Stimulated activated CD4-positive, alpha-beta T cell treated with anti-CD3 and anti-CD28 coated beads, Interleukin-4, amount 100 ng/mL, for 4 hours (primary cell): ENCODE measurements at regions not wholly inside any gene's neighbourhood (a gene's known extent, or its start where the extent isn't known, plus 50 kb on each side); places are given as distances from the start of the nearest gene placed in this dataset.
"Not testable (repeated sequence)": the region's sequence is repeated elsewhere in the genome, so short reads cannot be mapped to it uniquely, and the experiment has no call there.

ENCODE experiments used
- DNase-seq, 2 experiments: peaks; one replicate each; pipeline ENCODE4 v3.0.0-alpha.2; 2020

DNA sequence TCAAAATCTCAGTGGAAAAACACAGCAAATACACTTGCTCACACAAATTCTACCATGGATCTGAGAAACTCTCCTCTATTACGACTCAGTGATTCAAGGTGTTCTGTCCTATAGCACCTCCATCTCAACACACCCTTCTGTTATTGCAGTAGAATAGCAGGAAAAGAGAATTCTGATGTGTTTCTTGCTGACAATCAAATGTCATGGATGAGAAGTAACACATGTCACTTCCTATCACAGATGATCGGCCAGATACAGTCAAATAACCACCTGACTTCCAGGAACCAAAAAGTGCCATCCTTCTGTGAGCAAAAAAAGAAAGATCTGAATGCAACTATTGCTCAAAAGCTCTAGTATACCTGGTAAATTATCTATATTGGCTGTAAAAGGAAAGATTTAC, 734.2 kb upstream of the GBE1 start:
- DNase-seq: no peak

DNA sequence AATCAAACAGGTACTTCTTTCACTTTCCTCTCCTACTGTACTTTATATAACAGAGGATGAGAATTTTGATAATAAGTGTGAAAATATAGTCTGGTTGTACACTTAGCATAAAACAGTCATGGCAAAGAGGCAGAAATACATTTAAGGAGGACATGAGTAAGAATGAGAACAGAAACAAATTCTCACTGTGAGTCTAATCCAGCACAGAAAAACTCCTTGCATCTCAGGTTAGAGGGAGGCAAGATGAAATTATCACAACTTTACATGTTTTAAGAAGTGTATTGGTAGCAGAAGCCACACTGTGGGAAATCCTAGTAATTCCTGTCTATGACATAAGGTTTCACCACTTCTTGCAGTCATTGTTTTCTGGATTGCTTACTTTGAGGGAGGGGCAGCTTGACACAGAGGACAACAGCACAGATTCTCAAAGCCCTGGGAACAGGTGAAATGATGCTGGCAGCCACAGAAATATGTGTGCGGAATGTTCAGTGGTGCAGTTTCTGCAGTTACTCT, 733.6 kb upstream of the GBE1 start:
- DNase-seq: no peak

DNA sequence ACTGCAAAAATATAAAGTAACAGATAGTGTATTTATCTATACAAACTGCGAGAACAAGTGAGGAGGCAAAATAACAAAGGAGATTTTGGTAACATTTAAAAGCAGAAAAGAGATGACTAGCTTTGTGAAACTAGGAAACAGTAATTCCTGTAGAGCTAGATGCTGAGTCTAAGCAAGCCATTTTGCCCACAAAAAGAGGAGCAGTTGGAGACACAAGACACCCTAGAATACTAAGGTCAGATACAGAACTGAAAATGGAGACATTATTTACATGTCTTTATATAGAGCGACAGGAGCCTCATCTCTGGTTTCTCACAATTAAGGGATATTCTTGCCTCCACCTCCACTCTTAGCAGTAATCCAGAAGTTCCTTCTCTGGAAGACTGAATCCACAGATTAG, 732.4 kb upstream of the GBE1 start:
- DNase-seq: no peak

DNA sequence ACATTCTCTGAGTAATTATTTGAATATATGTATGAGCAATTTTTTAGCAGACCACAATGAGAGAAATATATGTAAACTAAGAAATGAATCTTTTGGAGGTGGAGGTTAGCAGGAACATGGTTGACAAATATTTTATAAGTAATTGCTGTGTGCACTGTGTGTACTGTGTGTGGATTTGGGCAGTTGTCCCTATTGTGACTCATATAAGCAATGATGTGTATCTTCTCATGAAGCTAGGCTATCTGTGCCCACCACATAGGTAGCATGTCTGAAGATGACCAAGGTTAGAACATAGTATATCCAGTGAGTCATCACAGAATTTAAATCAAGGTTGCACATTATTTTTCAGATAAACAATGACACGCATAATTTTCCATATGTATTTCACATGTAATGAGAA, 713.9 kb upstream of the GBE1 start:
- DNase-seq: no peak

DNA sequence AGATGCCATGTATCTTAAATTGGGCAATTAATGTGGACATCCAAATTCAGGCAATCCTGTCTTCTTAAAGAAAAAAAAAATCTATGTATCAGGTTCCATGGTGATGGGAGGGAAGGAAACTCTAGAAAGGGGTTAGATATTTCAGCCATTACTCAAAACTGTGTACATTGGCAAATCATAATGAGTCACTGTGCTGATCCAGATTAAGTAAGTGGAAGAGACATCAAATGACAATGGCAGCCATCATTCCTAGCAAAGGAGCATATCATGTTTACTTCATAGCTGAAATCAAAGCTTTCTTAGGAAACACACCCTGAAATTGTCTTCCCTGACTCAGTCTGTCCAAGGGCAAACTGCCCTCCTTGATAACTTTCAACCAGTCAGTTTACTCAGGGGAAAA, 713.3 kb upstream of the GBE1 start:
- no peak for DNase-seq

DNA sequence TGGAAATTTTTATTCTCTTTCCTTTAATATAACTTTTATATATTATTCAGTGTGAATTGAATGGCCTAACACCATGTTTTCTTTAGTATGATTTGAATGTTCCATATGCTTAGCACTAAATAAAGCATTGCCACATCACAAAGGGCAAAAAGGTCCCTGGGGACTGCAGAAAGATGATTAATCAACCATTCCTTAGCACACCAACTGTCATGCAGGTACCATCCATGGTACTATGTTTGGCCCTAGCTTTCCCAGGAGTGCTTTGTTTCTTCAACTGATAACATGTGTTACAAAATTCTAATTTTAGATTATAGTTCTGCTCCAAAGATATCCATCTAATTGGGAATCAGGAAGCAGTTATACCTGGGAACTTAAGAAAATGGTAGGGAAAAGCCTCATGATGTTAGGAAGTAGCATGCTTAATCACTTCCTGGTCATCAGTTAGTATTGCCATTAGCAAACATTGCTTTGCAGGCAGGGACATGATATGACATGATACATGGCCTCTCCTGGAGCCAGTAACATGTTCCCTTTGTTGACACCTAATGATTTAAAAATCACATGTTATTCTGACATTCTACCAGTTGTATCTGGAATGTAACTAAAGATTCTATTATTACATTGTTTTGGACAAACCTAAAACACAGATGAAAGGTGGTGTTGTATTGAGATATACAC, 712.6 kb upstream of the GBE1 start:
- DNase-seq: no peak

DNA sequence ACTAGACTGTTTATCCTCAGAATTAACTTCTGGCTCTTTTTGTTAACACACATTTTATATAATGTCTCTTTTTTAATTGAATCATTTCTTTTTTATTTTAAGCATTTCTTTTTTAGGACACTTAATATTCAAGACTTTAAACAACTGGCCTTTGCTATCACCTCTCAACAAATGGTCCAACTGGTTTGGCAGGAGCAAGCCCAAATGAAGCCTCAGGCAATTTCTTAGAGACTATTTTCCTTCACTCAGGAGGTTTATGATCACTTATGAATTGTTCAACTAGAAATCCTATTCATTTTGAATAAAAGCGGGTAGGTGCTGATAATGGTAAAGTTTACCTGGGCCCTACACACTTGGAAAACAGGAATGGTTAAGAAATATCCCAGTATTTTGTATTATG, 705.6 kb upstream of the GBE1 start:
- no peak for DNase-seq

DNA sequence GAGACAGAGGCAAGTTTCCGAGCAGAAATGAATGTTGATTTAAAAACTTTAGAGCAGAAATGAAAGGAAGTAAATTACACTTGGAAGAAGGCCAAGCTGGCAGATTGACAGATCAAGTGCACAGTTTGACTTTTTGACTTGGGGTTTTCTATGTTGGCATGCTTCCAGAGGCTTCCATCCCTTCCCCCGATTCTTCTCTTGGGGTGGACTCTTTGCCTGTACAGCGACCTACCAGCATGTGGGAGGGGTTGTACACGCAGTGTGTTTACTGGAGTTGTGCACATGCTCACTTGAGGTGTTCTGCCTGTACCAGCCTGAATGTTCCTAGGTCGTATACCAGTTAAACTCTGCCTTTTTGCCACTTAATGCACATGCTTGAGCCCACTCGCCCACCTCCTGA, 701.5 kb upstream of the GBE1 start:
- no peak for DNase-seq

DNA sequence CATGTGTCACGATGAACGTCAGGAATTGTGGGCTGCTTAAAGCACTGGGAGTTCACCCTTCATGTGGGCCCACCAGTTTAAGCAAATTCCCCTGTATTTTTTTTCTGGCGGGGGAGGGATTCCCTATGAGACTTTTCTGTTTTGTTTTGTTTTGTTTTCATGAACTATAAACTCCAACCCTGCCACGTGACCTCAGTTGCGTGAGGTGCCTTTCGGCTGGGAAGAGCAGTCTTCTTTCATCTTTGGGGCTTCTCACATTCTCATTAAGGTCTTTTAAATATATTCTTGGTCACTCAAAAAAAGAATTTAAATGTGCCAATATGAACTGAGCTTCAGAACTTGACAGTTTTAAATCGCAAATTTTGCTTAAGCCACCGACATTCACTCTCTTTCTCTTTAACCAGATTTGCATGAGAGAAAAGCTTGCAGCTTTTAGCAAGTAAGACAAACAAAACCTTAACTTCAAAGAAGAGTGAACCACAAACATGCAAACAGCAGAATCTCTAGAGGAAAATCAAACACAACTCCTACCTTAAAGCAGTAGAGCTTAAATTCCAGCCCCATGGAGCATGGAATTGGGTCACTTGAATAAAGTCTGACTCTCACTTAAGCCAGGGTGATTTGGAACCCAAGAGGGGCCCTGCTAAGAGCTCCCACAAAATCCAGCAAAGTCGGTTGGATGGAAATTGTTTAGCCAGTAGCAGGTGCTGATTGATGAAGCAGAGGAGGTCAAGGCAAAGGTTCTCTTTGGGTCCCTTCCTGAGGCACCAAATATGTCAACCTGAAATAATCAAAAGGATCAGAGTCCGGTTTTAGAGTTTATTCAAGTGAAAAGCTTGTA, 699.8 kb upstream of the GBE1 start:
- no peak for DNase-seq

DNA sequence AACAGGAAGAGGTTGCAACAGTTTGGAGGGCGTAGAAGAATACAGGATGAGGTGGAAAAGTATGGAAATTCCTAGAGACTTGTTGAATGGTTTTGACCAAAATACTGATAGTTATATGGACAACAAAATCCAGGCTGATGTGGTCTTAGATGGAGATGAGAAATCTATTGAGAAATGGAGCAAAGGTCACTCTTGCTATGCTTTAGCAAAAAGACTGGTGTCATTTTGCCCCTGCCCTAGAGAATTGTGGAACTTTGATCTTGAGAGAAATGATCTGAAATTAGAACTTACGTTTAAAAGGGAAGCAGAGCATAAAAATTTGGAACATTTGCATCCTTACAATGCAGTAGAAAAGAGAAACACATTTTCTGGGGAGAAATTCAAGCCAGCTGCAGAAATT, 686.9 kb upstream of the GBE1 start:
- DNase-seq: no peak

DNA sequence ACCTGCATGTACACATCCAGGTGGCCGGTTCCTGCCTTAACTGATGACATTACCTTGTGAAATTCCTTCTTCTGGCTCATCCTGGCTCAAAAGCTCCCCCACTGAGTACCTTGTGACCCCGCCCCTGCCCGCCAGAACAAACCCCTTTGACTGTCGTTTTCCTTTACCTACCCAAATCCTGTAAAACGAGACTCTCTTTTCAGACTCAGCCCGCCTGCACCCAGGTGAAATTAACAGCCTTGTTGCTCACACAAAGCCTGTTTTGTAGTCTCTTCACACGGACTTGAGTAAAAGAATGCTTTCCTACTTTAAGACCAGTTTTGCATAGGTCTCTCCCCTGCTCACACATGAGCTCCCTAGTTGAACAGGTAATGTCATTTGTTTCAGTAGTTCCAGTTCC, 667.4 kb upstream of the GBE1 start:
- DNase-seq: not testable (repeated sequence)

DNA sequence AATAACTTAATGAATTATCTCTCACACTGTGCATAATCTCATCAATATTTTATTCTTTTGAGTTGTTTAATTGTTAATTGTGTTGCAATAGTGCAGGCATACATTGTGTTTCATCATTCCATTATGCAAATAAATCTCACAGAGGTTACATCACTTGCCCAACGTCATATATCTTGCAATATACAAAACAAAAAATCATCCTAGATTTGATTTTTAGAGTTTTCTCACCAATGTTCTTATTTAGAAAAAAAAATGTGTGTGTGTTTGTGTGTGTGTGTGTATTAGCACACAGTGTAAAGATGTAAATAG, 662.5 kb upstream of the GBE1 start:
- DNase-seq: no peak

DNA sequence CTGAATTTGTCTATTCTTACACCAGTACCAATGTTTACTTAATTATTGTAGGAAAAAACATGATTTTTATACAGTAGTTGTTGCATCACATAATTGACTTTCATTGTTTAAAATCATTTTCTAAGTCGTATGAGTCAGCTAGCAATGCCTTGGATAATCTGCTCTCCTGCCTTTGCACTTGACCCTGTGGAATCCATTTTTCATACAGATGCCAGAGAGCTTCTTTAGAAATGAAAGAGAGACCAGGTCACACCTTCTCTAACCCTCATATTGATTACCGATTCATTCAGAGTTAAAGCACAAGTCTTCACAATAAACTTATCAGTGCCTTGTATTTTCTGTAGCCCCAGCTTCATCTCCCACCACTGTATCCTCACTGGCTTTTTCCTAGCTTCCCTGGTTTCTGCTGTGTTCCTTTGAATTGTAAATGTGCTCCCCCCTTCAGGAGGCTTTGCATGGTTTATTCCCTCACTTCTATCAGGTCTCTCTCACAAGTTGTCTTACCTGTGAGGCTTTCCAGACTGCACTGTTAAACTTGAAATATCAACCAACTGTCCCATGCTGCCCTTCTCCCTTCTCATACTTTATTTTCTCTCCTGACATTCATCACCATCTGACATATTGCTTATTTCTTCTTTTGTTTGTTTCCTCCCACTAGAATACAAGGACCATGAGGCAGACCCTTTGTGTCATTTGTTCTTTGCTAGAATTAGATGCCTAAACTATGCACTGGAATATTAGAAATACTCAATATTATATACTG, 662.0 kb upstream of the GBE1 start:
- DNase-seq: no peak

DNA sequence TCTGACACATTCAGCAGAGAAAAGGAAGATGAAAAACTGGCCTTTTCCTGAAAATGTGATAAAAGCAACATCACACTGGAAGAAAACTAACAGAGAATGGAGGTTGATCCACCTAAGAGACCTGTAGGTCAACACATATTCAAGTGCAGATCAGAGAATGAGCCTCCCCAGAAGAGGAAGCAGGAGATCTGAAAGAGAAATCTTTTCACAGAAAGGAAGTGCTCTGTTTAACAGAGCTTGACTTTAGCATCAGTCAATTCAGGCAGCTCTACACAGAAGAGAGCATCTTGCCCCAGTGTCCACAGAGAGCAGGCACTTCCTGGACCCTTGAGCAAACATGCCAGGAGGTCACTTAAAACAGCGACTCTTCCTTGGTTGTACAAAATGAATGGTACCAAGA, 655.4 kb upstream of the GBE1 start:
- no peak for DNase-seq

DNA sequence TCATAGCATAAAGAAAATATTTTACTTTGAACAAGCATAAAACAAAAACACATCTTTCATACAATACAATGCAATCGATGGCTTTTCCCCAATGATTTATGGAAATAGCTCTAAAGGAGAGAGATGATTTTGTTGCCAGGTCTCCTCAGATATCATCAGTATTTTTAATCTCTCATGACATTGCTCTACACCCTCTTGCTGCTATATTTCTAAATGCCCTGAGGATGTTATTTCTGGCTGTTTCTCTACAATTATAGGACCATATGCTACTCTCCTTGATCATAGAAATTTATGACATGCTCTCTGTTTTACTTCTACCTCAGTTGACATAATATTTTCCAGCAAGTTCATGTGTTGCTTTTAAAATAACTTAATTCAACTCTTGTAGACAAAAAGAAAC, 654.9 kb upstream of the GBE1 start:
- no peak for DNase-seq

DNA sequence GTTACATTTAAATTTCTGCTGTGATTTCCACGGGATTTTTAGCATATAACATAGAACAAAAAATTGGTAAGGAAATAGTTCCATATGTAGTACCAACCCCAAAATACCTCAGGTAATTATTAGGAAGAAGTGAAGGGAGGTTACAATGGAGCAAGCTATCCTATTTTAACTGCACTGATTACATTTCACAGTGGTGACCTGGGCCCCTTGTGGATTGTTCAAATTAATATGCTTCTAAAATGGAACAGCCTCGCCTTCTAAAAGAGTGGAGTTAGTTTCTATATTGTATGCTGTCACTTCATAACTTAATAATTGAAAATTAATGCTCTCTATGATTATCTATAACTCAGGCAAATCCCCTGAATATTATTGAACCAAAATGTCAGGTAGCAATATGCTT, 651.7 kb upstream of the GBE1 start:
- DNase-seq: no peak

DNA sequence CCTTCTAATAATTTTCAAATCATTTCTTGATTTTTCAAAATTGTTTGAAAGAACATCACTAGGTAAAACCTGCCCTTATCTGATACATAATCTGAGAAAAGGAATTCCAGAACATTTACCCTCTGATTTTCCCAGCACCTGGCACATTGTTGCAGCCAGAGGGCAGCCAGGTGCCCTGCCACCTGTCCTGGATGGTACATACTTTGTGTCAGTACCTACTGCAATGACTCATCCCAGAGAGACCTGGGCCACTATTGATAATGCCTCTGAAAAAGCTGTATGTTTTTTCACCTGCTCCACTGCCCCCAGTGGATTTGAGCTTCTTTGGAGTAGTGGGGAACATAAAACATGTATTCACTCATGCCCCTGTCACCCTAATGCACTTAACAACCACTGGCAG, 648.9 kb upstream of the GBE1 start:
- DNase-seq: no peak

DNA sequence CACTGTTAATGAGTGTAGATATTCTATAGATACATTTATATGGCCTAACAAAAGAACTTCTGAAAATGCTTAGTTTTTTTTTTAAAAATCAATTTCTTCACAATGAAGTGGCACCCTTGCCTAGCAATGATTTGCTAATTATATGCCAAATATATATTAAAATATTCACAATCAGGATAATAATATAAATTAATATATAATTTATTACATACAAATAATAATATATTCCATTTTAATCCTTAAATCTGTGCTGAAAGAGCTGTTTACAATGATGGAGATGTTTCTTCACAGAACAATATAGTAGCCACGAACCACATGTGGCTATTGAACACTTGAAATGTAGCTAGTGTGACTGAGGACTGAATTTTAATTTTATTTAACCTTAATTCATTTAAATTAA, 648.4 kb upstream of the GBE1 start:
- DNase-seq: no peak

DNA sequence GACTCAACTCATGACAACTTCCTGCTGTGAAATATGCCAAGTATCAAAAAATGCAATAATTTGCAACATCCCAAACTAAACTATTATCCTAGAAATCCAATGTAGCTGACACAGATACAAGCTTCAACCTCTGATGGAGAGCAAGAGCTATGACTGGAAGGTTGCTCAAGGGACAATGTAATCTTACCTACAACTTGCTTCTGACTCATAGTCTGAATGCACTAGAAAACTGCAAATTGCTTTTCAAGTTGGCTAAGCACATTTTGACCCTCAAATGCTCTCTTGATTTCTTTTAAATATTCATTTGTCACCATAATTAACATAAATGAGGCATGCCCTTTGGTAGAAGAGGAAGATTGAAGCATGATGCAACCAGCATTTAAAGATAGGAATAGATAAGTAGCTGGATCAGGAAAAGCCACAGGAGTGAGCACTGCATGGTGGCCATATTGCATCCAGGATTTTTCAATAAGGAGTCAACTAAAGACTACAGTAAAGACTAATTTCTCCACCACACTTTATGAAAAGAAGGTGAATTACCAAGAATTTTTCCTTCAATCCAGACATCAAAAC, 630.8 kb upstream of the GBE1 start:
- DNase-seq: no peak

DNA sequence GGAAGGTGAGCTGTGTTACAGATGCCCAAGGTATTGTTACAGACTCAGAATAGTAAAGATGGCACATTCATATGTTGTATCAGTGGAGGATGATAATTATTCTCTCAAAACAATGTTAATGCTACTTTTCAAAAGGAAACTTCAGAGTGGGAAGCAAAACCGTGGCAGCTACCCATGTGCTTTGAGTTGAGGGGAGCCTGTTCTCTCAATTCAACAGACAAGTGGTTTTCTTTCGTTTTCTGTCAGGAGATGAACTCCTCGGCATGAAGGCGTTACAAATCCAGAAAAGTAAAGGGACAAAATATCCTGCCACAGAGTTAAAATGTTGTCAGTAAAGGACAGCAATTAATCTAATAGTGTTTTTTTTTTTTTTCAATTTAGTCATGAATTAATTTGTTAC, 629.4 kb upstream of the GBE1 start:
- DNase-seq: no peak

DNA sequence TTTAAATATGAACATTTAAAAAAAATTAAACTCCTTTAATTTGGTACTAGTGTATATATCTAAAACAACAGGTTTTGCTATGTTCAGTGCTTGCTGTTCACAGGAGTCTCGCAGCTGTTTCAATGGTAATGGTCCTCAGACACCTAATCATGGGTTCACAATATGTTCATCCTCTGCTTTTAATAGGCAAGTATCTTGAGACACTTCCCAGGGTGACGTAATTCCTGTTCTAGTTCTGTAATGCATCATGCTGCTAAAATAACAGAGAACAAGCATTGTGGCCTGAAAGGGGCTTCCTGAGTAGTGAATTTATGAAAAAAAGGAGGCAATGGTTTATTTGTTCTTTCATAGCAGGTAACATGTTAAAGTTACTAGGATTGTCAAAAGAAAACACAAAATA, 625.2 kb upstream of the GBE1 start:
- DNase-seq: no peak

DNA sequence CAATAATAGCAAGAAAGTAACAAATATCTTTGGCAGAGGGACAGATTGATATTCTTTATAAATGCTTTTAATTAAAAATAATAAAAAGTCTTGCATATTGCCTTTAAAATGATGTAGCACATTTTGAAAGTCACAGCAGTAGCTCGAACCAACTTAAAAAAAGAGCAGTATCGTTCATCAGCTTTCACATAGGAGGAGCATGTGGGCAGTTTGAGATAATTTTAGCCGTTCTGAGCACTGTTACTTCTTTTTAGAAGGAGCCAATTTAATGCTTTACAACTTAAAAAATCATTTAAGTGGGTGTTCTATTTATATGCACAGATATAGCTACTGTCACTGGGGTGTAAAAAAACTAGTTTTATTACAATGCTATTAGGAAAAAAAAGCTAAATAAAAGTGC, 622.7 kb upstream of the GBE1 start:
- no peak for DNase-seq

DNA sequence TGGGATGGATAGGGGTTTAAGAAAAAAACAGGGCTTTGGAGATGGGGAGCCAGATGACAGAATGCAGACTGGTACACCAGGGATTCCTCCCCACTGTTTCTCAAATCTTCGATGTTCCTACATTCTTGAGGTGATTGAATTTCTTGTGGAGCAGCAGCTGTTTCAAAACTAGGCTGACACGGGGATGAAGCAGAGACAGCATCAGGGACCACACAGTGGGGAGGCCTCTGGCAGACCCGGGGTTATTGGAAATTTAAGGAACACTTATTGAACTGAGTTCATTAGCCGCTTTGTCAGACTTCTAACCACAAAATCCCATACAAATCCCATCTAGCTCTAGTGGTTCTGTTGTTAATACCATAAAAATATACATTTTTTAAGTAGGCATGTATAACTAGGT, 621.4 kb upstream of the GBE1 start:
- no peak for DNase-seq

DNA sequence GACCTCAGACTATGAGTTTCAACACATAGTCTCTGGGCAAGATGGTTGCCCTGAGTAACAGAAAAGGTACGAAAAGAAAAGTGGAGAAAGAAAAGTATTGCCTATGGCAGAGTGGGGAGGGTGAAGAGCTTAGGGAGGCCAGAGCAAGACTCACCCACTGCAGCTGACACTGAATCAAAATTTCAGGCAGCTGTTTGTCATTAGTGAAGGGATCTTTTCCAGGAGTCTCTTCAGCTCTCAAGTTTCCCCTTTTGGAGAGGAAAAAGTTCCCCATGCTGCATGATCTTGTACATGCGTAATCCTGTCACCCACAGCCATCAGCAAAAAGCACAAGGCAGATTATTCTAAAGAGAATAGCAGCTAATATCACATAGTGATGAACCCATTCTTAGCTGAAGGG, 616.9 kb upstream of the GBE1 start:
- no peak for DNase-seq
